ENCODE measurements at regions not wholly inside any gene's neighbourhood (a gene's known extent, or its start where the extent isn't known, plus 50 kb on each side); places are given as distances from the start of the nearest gene placed in this dataset.

GRCh38 chr13:42477596-42478190 is 96.3 kb upstream of the TNFSF11 start:
- DNase-seq (ENCODE audit: low read depth, low spot score) (no peak), FAIRE-seq (no peak)
- Histone ChIP-seq H3K9me1 (ENCODE audit: control insufficient read depth, extremely low read depth, insufficient read depth, low read length) (no peaks in the 10 kb centered on the region), H3K4me3 (ENCODE audit: control insufficient read depth in 2 of 3, extremely low read depth in 1 of 3, insufficient read depth in 2 of 3, low read depth in 1 of 3, low read length in 3 of 3) (no peak overlapping the region), H3K27ac (ENCODE audit: control insufficient read depth, insufficient read depth, low read length) (no peak overlapping the region), H2AFZ (ENCODE audit: control insufficient read depth, low read length) (no peak overlapping the region), H3K79me2 (ENCODE audit: control insufficient read depth, insufficient read depth, low read length) (no peaks in the 10 kb centered on the region), H3K9me3 (ENCODE audit: control insufficient read depth, low read depth, low read length) (no peaks in the 10 kb centered on the region), H3K9ac (ENCODE audit: control insufficient read depth, extremely low read depth, insufficient read depth, low read length) (no peak overlapping the region), H4K20me1 (ENCODE audit: control insufficient read depth, extremely low read depth, insufficient read depth, low read length) (no peaks in the 10 kb centered on the region), H3K4me1 (ENCODE audit: control insufficient read depth, extremely low read depth, insufficient read depth, low read length) (no peaks in the 10 kb centered on the region), H3K36me3 (ENCODE audit: control insufficient read depth in 2 of 2, extremely low read depth in 1 of 2, insufficient read depth in 2 of 2, low read length in 2 of 2) (no peaks in the 10 kb centered on the region), H3K4me2 (ENCODE audit: control insufficient read depth, extremely low read depth, insufficient read depth, low read depth, low read length) (no peak overlapping the region), H3K27me3 (ENCODE audit: control insufficient read depth, extremely low read depth, insufficient read depth, low read length) (no peaks in the 10 kb centered on the region)
- TF ChIP-seq CTCF (optimal IDR thresholded peaks at IDR 0.05 in 1 of 3, IDR thresholded peaks at IDR 0.05 in 1 of 3, conservative IDR thresholded peaks at IDR 0.05 in 1 of 3; ENCODE audit: extremely low read depth in 1 of 3, insufficient read depth in 2 of 3, low read length in 3 of 3) (no peak), EZH2 (IDR thresholded peaks at IDR 0.05; ENCODE audit: low read length) (no peak)
- dilution Hi-C loops (cut with MboI; ENCODE audit: extremely low pct_ligation_motif_present, low sequenced_read_pairs), result no loop called here

GRCh38 chr13:42478531-42479156 is 95.3 kb upstream of the TNFSF11 start:
- Histone ChIP-seq H3K4me3 (ENCODE audit: control insufficient read depth in 2 of 3, extremely low read depth in 1 of 3, insufficient read depth in 2 of 3, low read depth in 1 of 3, low read length in 3 of 3) (no peak overlapping the region), H3K27ac (ENCODE audit: control insufficient read depth, insufficient read depth, low read length) (no peak overlapping the region), H3K9ac (ENCODE audit: control insufficient read depth, extremely low read depth, insufficient read depth, low read length) (no peak overlapping the region), H4K20me1 (ENCODE audit: control insufficient read depth, extremely low read depth, insufficient read depth, low read length) (no peaks in the 10 kb centered on the region), H3K79me2 (ENCODE audit: control insufficient read depth, insufficient read depth, low read length) (no peaks in the 10 kb centered on the region), H2AFZ (ENCODE audit: control insufficient read depth, low read length) (no peak overlapping the region), H3K4me2 (ENCODE audit: control insufficient read depth, extremely low read depth, insufficient read depth, low read depth, low read length) (no peak overlapping the region), H3K9me1 (ENCODE audit: control insufficient read depth, extremely low read depth, insufficient read depth, low read length) (no peaks in the 10 kb centered on the region), H3K9me3 (ENCODE audit: control insufficient read depth, low read depth, low read length) (no peaks in the 10 kb centered on the region), H3K4me1 (ENCODE audit: control insufficient read depth, extremely low read depth, insufficient read depth, low read length) (no peaks in the 10 kb centered on the region), H3K27me3 (ENCODE audit: control insufficient read depth, extremely low read depth, insufficient read depth, low read length) (no peaks in the 10 kb centered on the region), H3K36me3 (ENCODE audit: control insufficient read depth in 2 of 2, extremely low read depth in 1 of 2, insufficient read depth in 2 of 2, low read length in 2 of 2) (no peaks in the 10 kb centered on the region)
- DNase-seq (ENCODE audit: low read depth, low spot score) (no peak), FAIRE-seq (peak; percentile 71)
- TF ChIP-seq EZH2 (IDR thresholded peaks at IDR 0.05; ENCODE audit: low read length) (no peak), CTCF (optimal IDR thresholded peaks at IDR 0.05 in 1 of 3, IDR thresholded peaks at IDR 0.05 in 1 of 3, conservative IDR thresholded peaks at IDR 0.05 in 1 of 3; ENCODE audit: extremely low read depth in 1 of 3, insufficient read depth in 2 of 3, low read length in 3 of 3) (peak; percentile 42 to 57 (median 55))
- dilution Hi-C loops (cut with MboI; ENCODE audit: extremely low pct_ligation_motif_present, low sequenced_read_pairs), result no loop called here

All from keratinocyte (primary cell).